SK-N-SH (cell line): ENCODE measurements at regions not wholly inside any gene's neighbourhood (a gene's known extent, or its start where the extent isn't known, plus 50 kb on each side); places are given as distances from the start of the nearest gene placed in this dataset.

ENCODE experiments used
- CTCF ChIA-PET: fragments of 300-600, 350-600 bp; formaldehyde crosslinking; extraction: SDS; loops from one replicate; lab custom pipeline; 2021; lab: Yijun Ruan, JAX
- POLR2A ChIA-PET: fragments of 350-600 bp; sonication (Branson Sonifier 250); formaldehyde crosslinking; extraction: SDS; loops from one replicate; lab custom pipeline; 2020; ENCODE audit warnings: antibody characterized with exemption, inconsistent platforms; lab: Yijun Ruan, JAX
- DNase-seq: peaks from one replicate; pipeline ENCODE4 v3.0.0; 2012
- H2AFZ ChIP-seq: fragments of 200-600 bp; sonication (generic); 2 replicates; pipeline ENCODE4 v1.8.1; 2016; ENCODE audit warnings: antibody characterized with exemption, mild to moderate bottlenecking, low read depth
- H3F3A ChIP-seq: fragments of 200-600 bp; sonication (generic); replicated peaks from 2 replicates; pipeline ENCODE3; 2016; ENCODE audit warnings: antibody characterized with exemption, mild to moderate bottlenecking; ENCODE audit not compliant: insufficient read depth
- H3K27ac ChIP-seq, 2 experiments: fragments of 200-500 bp in 1 of 2; fragments of 200-600 bp in 1 of 2; sonication (Bioruptor generic) in 1 of 2; sonication (generic), shearing (Covaris generic) in 1 of 2; 2 replicates each; pipeline versions ENCODE4 v1.5.1 to v1.6.1; 2014 to 2016; ENCODE audit warnings: low read depth in 2 of 2, inconsistent platforms in 1 of 2, low read length in 1 of 2, mild to moderate bottlenecking in 1 of 2, mixed read lengths in 1 of 2
- H3K27me3 ChIP-seq: fragments of 200-600 bp; sonication (generic), shearing (Covaris generic); 2 replicates; pipeline ENCODE4 v1.6.1; 2016; ENCODE audit warnings: mixed run types; ENCODE audit not compliant: insufficient read depth
- H3K36me3 ChIP-seq, 2 experiments: fragments of 200-500 bp in 1 of 2; fragments of 200-600 bp in 1 of 2; sonication (Bioruptor generic) in 1 of 2; sonication (generic) in 1 of 2; replicated peaks in 1 of 2; 2 replicates each; pipeline versions ENCODE3 to v1.5.1; 2014 to 2016; ENCODE audit warnings: low read length in 1 of 2, mild to moderate bottlenecking in 1 of 2; ENCODE audit not compliant: insufficient read depth in 2 of 2, control insufficient read depth in 1 of 2
- H3K4me1 ChIP-seq, 2 experiments: fragments of 200-500 bp in 1 of 2; fragments of 200-600 bp in 1 of 2; sonication (Bioruptor generic) in 1 of 2; sonication (generic), shearing (Covaris generic) in 1 of 2; 2 replicates each; pipeline versions ENCODE4 v1.5.1 to v1.6.1; 2014 to 2016; ENCODE audit warnings: low read depth in 1 of 2, low read length in 1 of 2, mixed run types in 1 of 2; ENCODE audit not compliant: insufficient read depth in 2 of 2, control insufficient read depth in 1 of 2
- H3K4me2 ChIP-seq: fragments of 200-600 bp; sonication (generic), shearing (Covaris generic); 2 replicates; pipeline ENCODE4 v1.6.1; 2017; ENCODE audit warnings: mixed run types
- H3K4me3 ChIP-seq, 2 experiments: fragments of 200-500 bp in 1 of 2; fragments of 200-600 bp in 1 of 2; sonication (Bioruptor generic) in 1 of 2; sonication (generic), shearing (Covaris generic) in 1 of 2; 2 replicates each; pipeline versions ENCODE4 v1.5.1 to v1.8.1; 2014 to 2016; ENCODE audit warnings: low read depth in 2 of 2, inconsistent platforms in 1 of 2, low read length in 1 of 2, mild to moderate bottlenecking in 1 of 2, mixed read lengths in 1 of 2, moderate library complexity in 1 of 2
- H3K79me2 ChIP-seq: fragments of 200-600 bp; sonication (generic); 2 replicates; pipeline ENCODE4 v1.8.1; 2017; ENCODE audit warnings: mild to moderate bottlenecking; ENCODE audit not compliant: insufficient read depth
- H3K9ac ChIP-seq: fragments of 200-600 bp; sonication (generic); 2 replicates; pipeline ENCODE4 v1.6.1; 2017; ENCODE audit warnings: mixed run types
- H3K9me2 ChIP-seq: fragments of 200-600 bp; sonication (generic); 2 replicates; pipeline ENCODE4 v1.6.1; 2017; ENCODE audit warnings: mixed run types
- H3K9me3 ChIP-seq: fragments of 200-600 bp; sonication (generic); 2 replicates; pipeline ENCODE4 v1.6.1; 2017; ENCODE audit warnings: mixed run types, mild to moderate bottlenecking, moderate library complexity
- H4K20me1 ChIP-seq: fragments of 200-600 bp; sonication (generic); 2 replicates; pipeline ENCODE4 v1.6.1; 2017; ENCODE audit warnings: mild to moderate bottlenecking, mixed run types; ENCODE audit not compliant: insufficient read depth
- ELF1 ChIP-seq: IDR thresholded peaks from 2 replicates; pipeline ENCODE4 v1.4.0; 2012
- EP300 ChIP-seq, 2 experiments: IDR thresholded peaks; 2 replicates each; pipeline versions ENCODE4 v1.4.0 to v1.6.1; 2012; ENCODE audit warnings: borderline replicate concordance in 1 of 2, low read depth in 1 of 2, low read length in 1 of 2
- EZH2phosphoT487 ChIP-seq: fragments of 200-600 bp; sonication (generic); IDR thresholded peaks from 2 replicates; pipeline ENCODE4 v1.6.1; 2017; ENCODE audit warnings: low read depth, mixed run types, mild to moderate bottlenecking, antibody characterized with exemption, moderate library complexity, borderline replicate concordance
- FOXM1 ChIP-seq: IDR thresholded peaks from 2 replicates; pipeline ENCODE4 v1.4.0; 2012; ENCODE audit warnings: low read depth, mild to moderate bottlenecking
- JUND ChIP-seq: IDR thresholded peaks from 2 replicates; pipeline ENCODE4 v1.4.0; 2012
- NFIC ChIP-seq: IDR thresholded peaks from 2 replicates; pipeline ENCODE4 v1.4.0; 2012; ENCODE audit warnings: borderline replicate concordance
- NRF1 ChIP-seq: IDR thresholded peaks from 2 replicates; pipeline ENCODE4 v1.6.1; 2012; ENCODE audit warnings: low read depth, mild to moderate bottlenecking, low read length
- RXRA ChIP-seq: IDR thresholded peaks from 2 replicates; pipeline ENCODE4 v1.4.0; 2012; ENCODE audit warnings: low read depth, mild to moderate bottlenecking, borderline replicate concordance
- SMC3 ChIP-seq: IDR thresholded peaks from 2 replicates; pipeline ENCODE4 v1.6.1; 2012; ENCODE audit warnings: low read depth, low read length, improper control_type of control experiment
- TAF1 ChIP-seq: IDR thresholded peaks from 2 replicates; pipeline ENCODE4 v1.6.1; 2012; ENCODE audit warnings: low read depth, mild to moderate bottlenecking, low read length, moderate library complexity, borderline replicate concordance
- WGBS: methylation state at CpG from one replicate; pipeline ENCODE4 v1.1.6; 2017; ENCODE audit warnings: low lambda C conversion rate; 5-methylcytosine and 5-hydroxymethylcytosine counted together
- TF ChIP-seq, protein P1 (sequence below): IDR thresholded peaks from 2 replicates; pipeline ENCODE4 v1.4.0; 2012; ENCODE audit warnings: low read depth, borderline replicate concordance
- TF ChIP-seq, protein P2 (sequence below): fragments of 150-350 bp; IDR thresholded peaks from 2 replicates; pipeline ENCODE4 v1.6.1; 2017; ENCODE audit warnings: antibody characterized with exemption, low read length, low read depth, borderline replicate concordance
- TF ChIP-seq, protein P3 (sequence below): fragments of 200-600 bp; sonication (generic); IDR thresholded peaks from 2 replicates; pipeline ENCODE4 v1.6.1; 2017; ENCODE audit warnings: antibody characterized with exemption, mild to moderate bottlenecking, moderate library complexity
- TF ChIP-seq, protein P4 (sequence below): IDR thresholded peaks from 2 replicates; pipeline ENCODE4; 2012

DNA sequence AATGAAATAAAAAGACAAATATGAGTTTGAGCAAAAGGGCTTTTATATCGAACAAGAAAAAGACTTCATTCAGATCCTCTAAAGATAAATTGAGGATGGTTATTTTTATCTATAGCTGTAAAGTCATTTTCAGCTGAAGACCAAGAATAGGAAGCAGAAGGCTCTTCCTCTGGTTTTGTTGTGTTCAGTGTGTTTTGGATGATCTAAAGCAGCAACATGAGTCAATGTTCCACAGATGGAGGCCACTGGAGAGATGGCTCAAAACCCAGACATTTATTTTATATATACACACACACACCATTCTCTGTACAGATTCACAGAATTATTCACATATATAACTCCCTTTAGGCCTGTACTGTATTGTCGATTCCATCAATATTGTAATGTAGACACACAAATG, 424.3 kb downstream of the MBD2 start:
- no peaks in the 10 kb centered on the region for H3F3A ChIP-seq
- H3K27me3 ChIP-seq: no peaks in the 10 kb centered on the region
- CTCF ChIA-PET: no interaction called here
- DNase-seq: no peak
- WGBS: 36% methylated on average over 2 of the region's 2 CpGs
- H3K27ac ChIP-seq: no peak overlapping the region
- H3K36me3 ChIP-seq: no peaks in the 10 kb centered on the region
- H3K4me2 ChIP-seq: no peak overlapping the region
- H3K4me3 ChIP-seq: no peak overlapping the region
- no peaks in the 10 kb centered on the region for H3K4me1 ChIP-seq
- POLR2A ChIA-PET: no interaction called here
- H3K9me3 ChIP-seq: no peaks in the 10 kb centered on the region
- no peaks in the 10 kb centered on the region for H4K20me1 ChIP-seq
- H2AFZ ChIP-seq: no peak overlapping the region
- no peaks in the 10 kb centered on the region for H3K9me2 ChIP-seq
- H3K9ac ChIP-seq: no peak overlapping the region
- no peaks in the 10 kb centered on the region for H3K79me2 ChIP-seq
- no peak for TF ChIP-seq SMC3
- TF ChIP-seq EZH2phosphoT487: no peak
- TF ChIP-seq, protein P1, sequence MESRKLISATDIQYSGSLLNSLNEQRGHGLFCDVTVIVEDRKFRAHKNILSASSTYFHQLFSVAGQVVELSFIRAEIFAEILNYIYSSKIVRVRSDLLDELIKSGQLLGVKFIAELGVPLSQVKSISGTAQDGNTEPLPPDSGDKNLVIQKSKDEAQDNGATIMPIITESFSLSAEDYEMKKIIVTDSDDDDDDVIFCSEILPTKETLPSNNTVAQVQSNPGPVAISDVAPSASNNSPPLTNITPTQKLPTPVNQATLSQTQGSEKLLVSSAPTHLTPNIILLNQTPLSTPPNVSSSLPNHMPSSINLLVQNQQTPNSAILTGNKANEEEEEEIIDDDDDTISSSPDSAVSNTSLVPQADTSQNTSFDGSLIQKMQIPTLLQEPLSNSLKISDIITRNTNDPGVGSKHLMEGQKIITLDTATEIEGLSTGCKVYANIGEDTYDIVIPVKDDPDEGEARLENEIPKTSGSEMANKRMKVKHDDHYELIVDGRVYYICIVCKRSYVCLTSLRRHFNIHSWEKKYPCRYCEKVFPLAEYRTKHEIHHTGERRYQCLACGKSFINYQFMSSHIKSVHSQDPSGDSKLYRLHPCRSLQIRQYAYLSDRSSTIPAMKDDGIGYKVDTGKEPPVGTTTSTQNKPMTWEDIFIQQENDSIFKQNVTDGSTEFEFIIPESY: no peak
- TF ChIP-seq, protein P2, sequence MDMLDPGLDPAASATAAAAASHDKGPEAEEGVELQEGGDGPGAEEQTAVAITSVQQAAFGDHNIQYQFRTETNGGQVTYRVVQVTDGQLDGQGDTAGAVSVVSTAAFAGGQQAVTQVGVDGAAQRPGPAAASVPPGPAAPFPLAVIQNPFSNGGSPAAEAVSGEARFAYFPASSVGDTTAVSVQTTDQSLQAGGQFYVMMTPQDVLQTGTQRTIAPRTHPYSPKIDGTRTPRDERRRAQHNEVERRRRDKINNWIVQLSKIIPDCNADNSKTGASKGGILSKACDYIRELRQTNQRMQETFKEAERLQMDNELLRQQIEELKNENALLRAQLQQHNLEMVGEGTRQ: no peak
- TF ChIP-seq RXRA: no peak
- TF ChIP-seq, protein P3, sequence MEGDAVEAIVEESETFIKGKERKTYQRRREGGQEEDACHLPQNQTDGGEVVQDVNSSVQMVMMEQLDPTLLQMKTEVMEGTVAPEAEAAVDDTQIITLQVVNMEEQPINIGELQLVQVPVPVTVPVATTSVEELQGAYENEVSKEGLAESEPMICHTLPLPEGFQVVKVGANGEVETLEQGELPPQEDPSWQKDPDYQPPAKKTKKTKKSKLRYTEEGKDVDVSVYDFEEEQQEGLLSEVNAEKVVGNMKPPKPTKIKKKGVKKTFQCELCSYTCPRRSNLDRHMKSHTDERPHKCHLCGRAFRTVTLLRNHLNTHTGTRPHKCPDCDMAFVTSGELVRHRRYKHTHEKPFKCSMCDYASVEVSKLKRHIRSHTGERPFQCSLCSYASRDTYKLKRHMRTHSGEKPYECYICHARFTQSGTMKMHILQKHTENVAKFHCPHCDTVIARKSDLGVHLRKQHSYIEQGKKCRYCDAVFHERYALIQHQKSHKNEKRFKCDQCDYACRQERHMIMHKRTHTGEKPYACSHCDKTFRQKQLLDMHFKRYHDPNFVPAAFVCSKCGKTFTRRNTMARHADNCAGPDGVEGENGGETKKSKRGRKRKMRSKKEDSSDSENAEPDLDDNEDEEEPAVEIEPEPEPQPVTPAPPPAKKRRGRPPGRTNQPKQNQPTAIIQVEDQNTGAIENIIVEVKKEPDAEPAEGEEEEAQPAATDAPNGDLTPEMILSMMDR: no peak
- no peak for TF ChIP-seq NFIC
- no peak for TF ChIP-seq NRF1
- TF ChIP-seq JUND: no peak
- TF ChIP-seq ELF1: no peak
- no peak for TF ChIP-seq FOXM1
- no peak for TF ChIP-seq TAF1
- no peak for TF ChIP-seq EP300 (IDR thresholded peaks at IDR 0.05; ENCODE audit: borderline replicate concordance in 1 of 2, low read depth in 1 of 2, low read length in 1 of 2)
- TF ChIP-seq, protein P4, sequence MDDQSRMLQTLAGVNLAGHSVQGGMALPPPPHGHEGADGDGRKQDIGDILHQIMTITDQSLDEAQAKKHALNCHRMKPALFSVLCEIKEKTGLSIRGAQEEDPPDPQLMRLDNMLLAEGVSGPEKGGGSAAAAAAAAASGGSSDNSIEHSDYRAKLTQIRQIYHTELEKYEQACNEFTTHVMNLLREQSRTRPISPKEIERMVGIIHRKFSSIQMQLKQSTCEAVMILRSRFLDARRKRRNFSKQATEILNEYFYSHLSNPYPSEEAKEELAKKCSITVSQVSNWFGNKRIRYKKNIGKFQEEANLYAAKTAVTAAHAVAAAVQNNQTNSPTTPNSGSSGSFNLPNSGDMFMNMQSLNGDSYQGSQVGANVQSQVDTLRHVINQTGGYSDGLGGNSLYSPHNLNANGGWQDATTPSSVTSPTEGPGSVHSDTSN: no peak
